Hematopoietic multipotent progenitor cell treated with erythropoietin and hydrocortisone succinate and interleukin-3 and kit ligand, for 15 days (in vitro differentiated cells): ENCODE measurements at regions not wholly inside any gene's neighbourhood (a gene's known extent, or its start where the extent isn't known, plus 50 kb on each side); places are given as distances from the start of the nearest gene placed in this dataset.
"Not testable (repeated sequence)": the region's sequence is repeated elsewhere in the genome, so short reads cannot be mapped to it uniquely, and the experiment has no call there.

Experiments
- DNase-seq: peaks from one replicate; pipeline ENCODE4 v3.0.0-alpha.2; 2015; ENCODE audit warnings: low spot score

DNA sequence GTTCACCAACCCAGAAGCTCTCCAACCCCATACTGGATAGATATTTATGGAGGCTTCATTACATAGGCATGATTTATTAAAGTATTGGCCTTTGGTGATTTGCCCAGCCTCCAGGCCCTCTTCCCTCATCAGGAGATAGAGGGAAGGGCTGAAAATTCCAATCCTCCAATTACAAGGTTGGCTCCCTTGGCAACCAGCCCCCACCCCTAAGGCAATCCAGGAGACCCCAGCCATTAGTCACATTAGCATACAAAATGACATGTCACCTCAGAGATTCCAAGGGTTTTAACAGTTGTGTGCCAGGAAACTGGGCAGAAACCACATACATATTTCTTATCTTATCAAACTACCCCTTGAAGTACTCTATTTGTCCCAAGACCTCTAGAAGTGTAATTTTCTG, 210.0 kb downstream of the HINT1 start:
- no peak for DNase-seq

DNA sequence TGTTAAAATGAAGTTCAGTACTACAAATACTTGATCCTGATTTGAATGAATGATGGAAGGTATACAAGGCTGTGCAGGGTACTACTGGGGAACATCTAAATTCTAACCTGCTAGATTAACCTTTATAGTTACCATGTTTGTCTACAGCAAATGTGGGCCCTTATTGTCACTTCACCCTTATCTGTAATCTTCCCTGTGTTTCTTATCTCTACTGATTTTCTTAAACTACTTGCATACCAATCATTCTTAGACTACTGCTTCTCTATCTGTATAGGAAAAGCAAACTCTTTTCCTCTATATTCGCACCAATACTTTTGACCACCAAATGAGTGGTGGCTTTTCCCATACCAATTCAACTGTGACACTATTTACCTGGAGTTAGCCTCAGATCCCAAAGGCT, 210.7 kb downstream of the HINT1 start:
- DNase-seq: no peak

DNA sequence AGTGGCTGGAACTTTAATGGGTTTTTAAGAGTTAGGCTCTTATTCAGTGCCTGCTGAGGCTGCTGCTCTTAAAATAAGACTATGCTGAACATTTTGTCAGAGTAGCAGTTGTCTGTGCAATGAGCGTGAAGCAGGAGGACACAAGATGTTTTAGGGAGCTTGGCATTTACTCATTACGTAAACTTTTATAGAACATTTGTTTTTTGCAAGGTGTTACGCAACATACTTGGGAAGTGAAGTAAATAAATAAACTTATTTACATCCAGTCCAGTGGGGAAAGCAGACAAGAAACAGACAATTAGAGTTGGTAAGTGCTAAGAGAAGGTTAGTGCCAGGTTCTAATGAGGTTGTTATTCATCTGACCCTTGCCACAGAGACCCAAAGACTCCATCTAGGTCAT, 226.0 kb downstream of the HINT1 start:
- DNase-seq: no peak

DNA sequence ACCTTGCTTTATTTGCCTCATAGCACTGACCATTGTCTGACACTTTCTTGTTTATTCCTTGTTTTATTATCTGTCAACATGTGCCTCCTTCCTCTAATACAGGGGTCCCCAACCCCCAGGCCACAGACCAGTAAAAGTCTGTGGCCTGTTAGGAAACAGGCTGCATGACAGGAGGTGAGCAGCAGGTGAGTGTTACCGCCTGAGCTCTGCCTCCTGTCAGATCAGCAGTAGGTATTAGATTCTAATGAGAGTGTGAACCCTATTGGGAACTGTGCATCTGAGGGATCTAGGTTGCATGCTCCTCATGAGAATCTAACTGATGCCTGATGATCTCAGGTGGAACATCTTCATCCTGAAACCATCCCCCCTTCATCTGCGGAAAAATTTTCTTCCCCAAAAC, 228.0 kb downstream of the HINT1 start:
- DNase-seq: no peak

DNA sequence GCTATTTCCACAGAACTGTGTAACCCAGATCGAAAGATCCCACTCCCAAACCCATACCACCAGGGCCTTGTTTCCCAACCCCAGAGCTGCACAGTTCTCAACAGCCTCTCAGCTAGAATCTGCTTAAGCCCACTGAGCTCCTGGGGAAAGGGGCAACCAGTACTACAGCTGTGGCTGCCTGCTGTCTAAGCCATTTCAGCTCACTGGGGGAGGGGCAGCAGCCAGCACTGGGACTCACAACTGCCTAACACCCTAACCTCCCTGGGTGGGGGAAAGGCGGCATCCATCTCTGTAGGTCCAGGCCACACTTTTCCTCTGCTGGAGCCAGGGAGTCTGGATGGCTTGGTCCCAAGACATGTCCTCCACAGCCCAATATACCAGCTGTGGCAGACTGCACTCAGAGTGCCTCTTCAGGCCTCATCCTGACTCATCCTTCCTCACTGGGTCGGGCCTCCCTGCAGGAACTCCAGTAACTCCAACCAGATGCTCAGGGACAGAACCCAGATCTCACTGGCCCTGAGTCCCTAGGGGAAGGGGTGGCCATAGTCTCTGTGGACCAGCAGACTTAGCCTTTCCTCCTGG, 241.4 kb downstream of the HINT1 start:
- no peak for DNase-seq

DNA sequence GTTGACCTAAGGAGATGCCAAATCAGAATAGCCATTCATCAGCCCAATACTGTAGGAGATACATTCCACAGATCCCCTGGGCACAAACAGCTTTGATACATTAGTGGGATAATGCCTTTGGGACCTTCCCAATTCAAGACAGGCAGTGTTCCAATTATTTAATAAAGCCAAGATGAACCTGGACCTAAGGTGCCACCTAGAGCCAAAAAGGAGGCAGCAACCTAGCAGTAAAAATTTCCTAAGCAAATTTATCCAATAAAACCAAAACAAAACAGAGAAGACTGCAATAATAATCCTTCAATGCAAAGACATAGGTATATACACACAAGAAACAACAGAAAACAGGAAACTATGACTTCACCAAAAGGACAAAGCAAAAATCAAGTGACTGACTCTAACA, 253.0 kb downstream of the HINT1 start:
- DNase-seq: no peak

- DNase-seq: no peak
These were observed 256.9 kb downstream of the HINT1 start for GRCh38 chr5:130908186-130908585.

DNA sequence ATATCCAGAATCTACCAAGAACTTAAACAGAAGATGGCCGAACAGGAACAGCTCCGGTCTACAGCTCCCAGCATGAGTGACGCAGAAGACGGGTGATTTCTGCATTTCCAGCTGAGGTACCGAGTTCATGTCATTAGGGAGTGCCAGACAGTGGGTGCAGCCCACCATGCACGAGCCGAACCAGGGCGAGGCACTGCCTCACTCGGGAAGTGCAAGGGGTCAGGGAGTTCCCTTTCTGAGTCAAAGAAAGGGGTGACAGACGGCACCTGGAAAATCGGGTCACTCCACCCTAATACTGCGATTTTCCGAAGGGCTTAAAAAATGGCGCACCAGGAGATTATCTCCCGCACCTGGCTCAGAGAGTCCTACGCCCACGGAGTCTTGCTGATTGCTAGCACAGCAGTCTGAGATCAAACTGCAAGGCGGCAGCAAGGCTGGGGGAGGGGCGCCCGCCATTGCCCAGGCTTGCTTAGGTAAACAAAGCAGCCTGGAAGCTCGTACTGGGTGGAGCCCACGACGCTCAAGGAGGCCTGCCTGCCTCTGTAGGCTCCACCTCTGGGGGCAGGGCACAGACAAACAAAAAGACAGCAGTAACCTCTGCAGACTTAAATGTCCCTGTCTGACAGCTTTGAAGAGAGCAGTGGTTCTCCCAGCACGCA, 267.4 kb downstream of the HINT1 start:
- not testable (repeated sequence) for DNase-seq

DNA sequence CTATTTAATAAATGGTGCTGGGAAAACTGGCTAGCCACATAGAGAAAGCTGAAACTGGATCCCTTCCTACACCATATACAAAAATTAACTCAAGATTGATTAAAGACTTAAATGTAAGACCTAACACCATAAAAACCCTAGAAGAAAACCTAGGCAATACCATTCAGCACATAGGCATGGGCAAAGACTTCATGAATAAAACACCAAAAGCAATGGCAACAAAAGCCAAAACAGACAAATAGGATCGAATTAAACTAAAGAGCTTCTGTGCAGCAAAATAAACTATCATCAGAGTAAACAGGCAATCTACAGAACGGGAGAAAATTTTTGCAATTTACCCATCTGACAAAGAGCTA, 267.9 kb downstream of the HINT1 start:
- DNase-seq: not testable (repeated sequence)

DNA sequence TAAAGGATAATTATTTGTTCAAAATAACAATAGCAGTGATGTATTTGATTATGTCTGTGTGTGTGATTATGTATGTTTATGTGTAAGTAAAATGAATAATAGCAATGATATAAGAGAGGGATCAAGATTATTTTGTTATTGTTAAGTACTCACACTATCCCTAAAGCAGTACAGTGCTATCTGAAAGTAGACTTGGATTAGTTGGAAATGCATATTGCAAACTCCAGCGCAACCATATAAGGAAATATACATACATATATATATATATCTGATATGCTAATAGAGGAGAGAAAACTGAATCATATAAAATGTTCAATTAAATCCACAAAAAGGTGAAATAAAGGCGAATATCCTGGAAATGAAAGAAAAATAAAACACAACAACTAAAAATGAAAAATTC, 268.4 kb downstream of the HINT1 start:
- DNase-seq: no peak

GRCh38 chr5:130893006-130893405, 272.1 kb downstream of the HINT1 start:
- DNase-seq: no peak

- DNase-seq: no peak
These were observed 274.4 kb downstream of the HINT1 start for GRCh38 chr5:130890610-130891009.

DNA sequence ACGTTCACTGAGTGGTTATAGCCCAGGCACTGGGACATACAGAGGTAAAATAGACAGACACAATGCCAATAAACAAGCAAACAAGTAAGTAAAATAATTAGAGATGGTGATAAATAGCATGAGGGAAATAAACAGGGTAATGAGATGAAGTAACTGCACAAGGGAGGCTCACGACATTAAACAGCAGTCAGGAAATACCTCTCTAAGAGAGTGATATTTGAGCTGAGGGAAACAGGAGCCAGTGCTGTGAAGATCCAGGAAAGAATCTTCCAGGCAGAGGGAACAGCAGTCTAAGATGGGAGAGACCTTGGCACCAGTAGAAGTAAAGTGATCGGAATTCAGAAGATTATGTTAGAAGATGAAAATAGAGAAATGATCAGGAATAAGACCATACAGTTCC, 279.4 kb downstream of the HINT1 start:
- DNase-seq: no peak

DNA sequence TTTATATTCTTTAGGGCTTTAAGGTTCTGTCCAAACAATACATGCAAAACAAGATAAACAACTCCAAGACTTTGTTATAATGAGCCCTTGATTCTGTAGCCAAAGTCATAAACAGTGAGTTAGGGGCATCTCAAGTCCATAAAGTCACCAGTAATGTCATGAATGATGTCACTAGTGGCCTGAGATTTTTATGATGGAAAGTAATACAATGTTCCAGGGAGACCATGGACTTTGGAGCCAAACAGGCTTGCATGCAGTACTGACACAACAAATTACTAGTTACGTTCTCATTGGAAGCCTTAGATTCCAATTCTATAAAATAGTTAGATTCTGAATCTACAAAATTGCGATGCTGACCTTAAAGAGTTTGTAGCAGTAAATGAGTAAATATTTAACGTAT, 280.0 kb downstream of the HINT1 start:
- no peak for DNase-seq

GRCh38 chr5:130884023-130884422, 281.0 kb downstream of the HINT1 start:
- DNase-seq: no peak

DNA sequence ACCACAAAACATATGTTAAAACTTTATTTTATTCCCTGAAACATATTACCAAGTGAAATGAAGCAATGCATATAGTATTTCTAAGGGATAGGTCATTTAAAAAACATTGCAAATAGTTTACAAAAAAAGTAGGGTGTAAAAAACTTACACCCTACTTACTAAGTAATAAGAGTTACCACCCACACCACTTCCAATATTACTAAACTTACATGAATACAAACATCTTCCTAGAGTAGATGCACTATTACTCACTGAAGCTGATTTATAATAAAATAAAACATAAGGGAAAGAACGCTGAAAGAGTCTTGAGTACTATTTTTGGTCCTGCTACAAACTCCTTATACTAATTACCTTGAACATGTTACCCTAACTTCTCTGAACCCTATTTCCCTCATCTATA, 289.4 kb downstream of the HINT1 start:
- no peak for DNase-seq

GRCh38 chr5:130874861-130875417, 290.1 kb downstream of the HINT1 start:
- no peak for DNase-seq

- peak; percentile 28 for DNase-seq
These were observed 293.5 kb downstream of the HINT1 start for GRCh38 chr5:130871346-130872086.

GRCh38 chr5:130870691-130871090, 294.4 kb downstream of the HINT1 start:
- DNase-seq: no peak

GRCh38 chr5:130868186-130868840, 296.7 kb downstream of the HINT1 start:
- DNase-seq: no peak

GRCh38 chr5:130845049-130845765, 319.8 kb downstream of the HINT1 start:
- DNase-seq: no peak
